BJ (cell line): ENCODE measurements at regions not wholly inside any gene's neighbourhood (a gene's known extent, or its start where the extent isn't known, plus 50 kb on each side); places are given as distances from the start of the nearest gene placed in this dataset.

ENCODE experiments used
- CTCF ChIA-PET: fragments of 350-600 bp; formaldehyde crosslinking; extraction: SDS; loops from one replicate; lab custom pipeline; 2021; ENCODE audit warnings: antibody characterized with exemption, inconsistent platforms; lab: Yijun Ruan, JAX
- POLR2A ChIA-PET: fragments of 300-600 bp; sonication (Branson Sonifier 250); formaldehyde crosslinking; extraction: SDS; loops from one replicate; lab custom pipeline; 2021; ENCODE audit warnings: antibody characterized with exemption; lab: Charles Lee
- DNase-seq: peaks from one replicate; pipeline ENCODE4 v3.0.0-alpha.2; 2011; ENCODE audit warnings: low read depth
- H3K27me3 ChIP-seq: 2 replicates; pipeline ENCODE4 v1.6.0; 2011; ENCODE audit warnings: low read length; ENCODE audit not compliant: control insufficient read depth, insufficient read depth
- H3K36me3 ChIP-seq: 2 replicates; pipeline ENCODE4 v1.5.1; 2011; ENCODE audit warnings: low read length; ENCODE audit not compliant: control insufficient read depth, insufficient read depth
- H3K4me3 ChIP-seq: 2 replicates; pipeline ENCODE4 v1.5.1; 2011; ENCODE audit warnings: low read depth, mild to moderate bottlenecking, control low read depth, low read length
- TF ChIP-seq, protein P1 (sequence below): IDR thresholded peaks from 2 replicates; pipeline ENCODE4 v1.5.1; 2011; ENCODE audit warnings: low read depth, mild to moderate bottlenecking, control low read depth, inconsistent platforms, low read length, moderate library complexity; ENCODE audit not compliant: insufficient read depth

DNA sequence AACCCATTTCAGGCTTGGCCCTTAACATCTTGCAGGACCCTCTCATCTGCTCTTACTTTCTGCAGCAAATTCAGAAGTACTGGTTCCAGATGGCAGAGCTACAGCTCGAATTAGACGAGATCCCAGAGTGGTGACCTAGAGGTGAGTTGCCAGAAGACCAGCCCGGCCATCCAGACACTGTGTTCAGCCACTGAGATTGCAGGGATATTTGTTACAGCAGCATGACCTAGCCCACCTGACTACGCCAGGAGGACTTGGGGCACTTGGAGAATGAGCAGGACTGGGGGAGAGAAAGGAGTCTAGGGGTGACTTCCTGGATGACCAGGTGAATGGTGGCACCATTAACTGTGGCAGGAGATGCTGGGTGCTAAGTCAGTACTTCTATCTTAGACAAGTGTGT, 67.2 kb upstream of the ID2 start:
- H3K4me3 ChIP-seq = no peak overlapping the region
- TF ChIP-seq, protein P1, sequence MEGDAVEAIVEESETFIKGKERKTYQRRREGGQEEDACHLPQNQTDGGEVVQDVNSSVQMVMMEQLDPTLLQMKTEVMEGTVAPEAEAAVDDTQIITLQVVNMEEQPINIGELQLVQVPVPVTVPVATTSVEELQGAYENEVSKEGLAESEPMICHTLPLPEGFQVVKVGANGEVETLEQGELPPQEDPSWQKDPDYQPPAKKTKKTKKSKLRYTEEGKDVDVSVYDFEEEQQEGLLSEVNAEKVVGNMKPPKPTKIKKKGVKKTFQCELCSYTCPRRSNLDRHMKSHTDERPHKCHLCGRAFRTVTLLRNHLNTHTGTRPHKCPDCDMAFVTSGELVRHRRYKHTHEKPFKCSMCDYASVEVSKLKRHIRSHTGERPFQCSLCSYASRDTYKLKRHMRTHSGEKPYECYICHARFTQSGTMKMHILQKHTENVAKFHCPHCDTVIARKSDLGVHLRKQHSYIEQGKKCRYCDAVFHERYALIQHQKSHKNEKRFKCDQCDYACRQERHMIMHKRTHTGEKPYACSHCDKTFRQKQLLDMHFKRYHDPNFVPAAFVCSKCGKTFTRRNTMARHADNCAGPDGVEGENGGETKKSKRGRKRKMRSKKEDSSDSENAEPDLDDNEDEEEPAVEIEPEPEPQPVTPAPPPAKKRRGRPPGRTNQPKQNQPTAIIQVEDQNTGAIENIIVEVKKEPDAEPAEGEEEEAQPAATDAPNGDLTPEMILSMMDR = no peak
- DNase-seq = no peak
- ChIA-PET POLR2A (no interaction called here), CTCF (no interaction called here)
- H3K27me3 ChIP-seq = peaks cover 7% of the 10 kb centered on the region
- no peaks in the 10 kb centered on the region for H3K36me3 ChIP-seq

DNA sequence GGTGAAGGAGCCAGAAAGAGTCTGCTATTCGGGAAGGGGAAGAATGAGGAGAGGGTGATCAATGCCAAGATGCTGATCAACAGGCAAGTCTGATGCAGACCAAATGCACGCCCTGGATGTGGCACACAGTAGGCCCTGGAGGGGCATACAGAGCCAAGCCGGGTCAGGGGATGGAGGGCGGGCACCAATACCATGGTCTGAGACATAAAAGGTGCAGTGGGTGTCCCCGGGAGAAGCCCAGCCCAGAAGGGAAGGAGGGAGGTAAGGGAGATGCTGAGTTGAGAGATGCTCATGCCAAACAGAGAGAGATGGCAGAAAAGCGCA, 66.6 kb upstream of the ID2 start:
- H3K36me3 ChIP-seq = no peaks in the 10 kb centered on the region
- H3K27me3 ChIP-seq = peaks cover 7% of the 10 kb centered on the region
- H3K4me3 ChIP-seq = no peak overlapping the region
- CTCF ChIA-PET = no interaction called here
- DNase-seq = no peak
- TF ChIP-seq, protein P1 = no peak
- POLR2A ChIA-PET = no interaction called here

DNA sequence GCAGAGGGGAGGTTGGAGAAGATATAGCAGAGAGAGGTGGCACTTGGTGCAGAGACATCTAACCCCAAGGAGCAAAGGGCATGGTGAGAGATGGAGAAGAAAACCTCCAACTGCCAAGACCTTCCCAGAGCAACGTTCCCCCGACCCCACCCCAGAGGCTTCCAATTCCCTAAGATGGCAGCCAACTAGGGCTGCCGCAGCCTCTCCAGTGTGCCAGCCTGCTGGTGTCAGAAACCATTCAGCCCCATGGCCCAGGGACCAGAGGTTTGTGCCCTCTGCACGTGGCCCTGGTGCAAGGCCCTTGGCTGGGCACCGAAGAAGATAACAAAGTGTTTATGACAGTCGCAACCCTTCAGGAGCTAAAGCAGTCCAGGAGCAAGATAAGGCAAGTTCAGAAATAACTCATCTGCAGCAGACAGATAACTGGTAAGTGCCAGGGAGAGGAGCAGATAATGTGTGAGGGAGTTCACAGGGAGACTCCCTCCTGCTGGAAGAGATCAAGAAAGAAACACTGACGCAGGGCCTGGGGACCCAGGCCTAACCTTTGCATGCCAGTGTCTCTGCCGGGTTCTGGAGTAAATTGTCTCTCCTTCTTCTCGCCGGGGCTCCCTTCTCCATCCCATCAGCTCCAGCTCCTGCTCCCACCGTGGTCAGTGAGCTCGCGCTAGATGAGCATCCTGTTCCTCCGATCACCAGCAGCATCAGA, 66.1 kb upstream of the ID2 start:
- CTCF ChIA-PET = no interaction called here
- Histone ChIP-seq H3K36me3 (no peaks in the 10 kb centered on the region), H3K4me3 (no peak overlapping the region), H3K27me3 (peaks cover 7% of the 10 kb centered on the region)
- TF ChIP-seq, protein P1 = no peak
- no peak for DNase-seq
- POLR2A ChIA-PET = no interaction called here

DNA sequence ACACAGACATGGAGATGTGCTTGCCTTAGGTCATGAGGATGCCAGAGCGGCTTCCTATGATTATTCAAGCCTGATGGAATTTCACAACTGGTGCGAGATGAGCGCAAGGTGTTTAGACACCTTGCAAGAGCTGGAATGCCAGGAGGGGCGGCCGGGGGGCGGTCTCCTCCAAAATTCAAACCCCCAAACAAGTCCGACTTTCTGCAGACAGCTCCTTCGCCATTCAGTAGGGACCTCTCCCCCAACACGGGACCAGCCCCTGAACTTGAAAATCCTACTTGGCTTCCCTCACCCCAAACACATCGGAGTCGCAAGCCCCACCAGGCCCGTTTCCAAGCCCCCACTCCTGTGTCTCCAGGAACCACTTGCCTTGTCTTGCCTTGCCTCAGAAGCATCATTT, 64.8 kb upstream of the ID2 start:
- Histone ChIP-seq H3K4me3 (no peak overlapping the region), H3K36me3 (no peaks in the 10 kb centered on the region), H3K27me3 (peaks cover 7% of the 10 kb centered on the region)
- ChIA-PET CTCF (interaction anchor here (0.6 to 0.9 kb wide), 2 partner anchors 23 to 53 kb away, joined by 3 read pairs; no protein-coding TSS in a partner anchor), POLR2A (no interaction called here)
- DNase-seq = no peak
- TF ChIP-seq, protein P1 = no peak

DNA sequence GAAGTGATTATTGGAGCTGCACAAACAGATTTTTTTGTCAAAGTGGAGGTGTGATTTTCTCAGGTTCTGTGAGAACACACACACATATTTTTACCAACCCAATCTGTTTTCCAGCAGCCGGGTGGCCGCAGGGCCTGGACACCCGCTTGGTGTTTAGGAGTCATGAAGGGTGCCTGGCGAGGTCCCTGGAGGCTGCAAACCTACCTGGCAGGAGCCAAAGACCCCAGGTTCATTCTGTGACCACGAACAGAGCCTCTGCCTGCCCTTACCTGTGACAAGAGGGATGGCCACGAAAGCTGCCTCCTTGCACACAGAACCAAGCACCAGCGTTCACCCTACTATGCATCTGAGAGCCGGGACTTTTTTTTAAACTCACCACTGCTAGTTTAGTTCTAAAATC, 64.3 kb upstream of the ID2 start:
- Histone ChIP-seq H3K27me3 (peaks cover 7% of the 10 kb centered on the region), H3K4me3 (no peak overlapping the region), H3K36me3 (no peaks in the 10 kb centered on the region)
- no peak for DNase-seq
- ChIA-PET CTCF (interaction anchor here (0.6 to 1.0 kb wide), 3 partner anchors 23 to 422 kb away, joined by 3 read pairs; no protein-coding TSS in a partner anchor), POLR2A (no interaction called here)
- TF ChIP-seq, protein P1 = no peak
